Gastrocnemius medialis (tissue), 4 donors: ENCODE measurements at regions not wholly inside any gene's neighbourhood (a gene's known extent, or its start where the extent isn't known, plus 50 kb on each side); places are given as distances from the start of the nearest gene placed in this dataset.

ENCODE experiments used
- POLR2A ChIP-seq, 2 donors: fragments of 450-650 bp; IDR thresholded peaks; one replicate each; pipeline ENCODE4 v1.6.1; 2017; ENCODE audit warnings: antibody characterized with exemption in 2 of 2, mild to moderate bottlenecking in 2 of 2, moderate library complexity in 2 of 2
- TF ChIP-seq, protein P1 (sequence below), 5 experiments: fragments of 450-650 bp in 3 of 5; fragments of 200-600 bp in 2 of 5; sonication (generic) in 2 of 5; IDR thresholded peaks in 4 of 5; conservative IDR thresholded peaks in 1 of 5; 1 replicate in 4 of 5; 2 replicates in 1 of 5; pipeline ENCODE4 v1.5.1; 2016 to 2019; ENCODE audit warnings: antibody characterized with exemption in 5 of 5, mild to moderate bottlenecking in 3 of 5, moderate library complexity in 3 of 5

DNA sequence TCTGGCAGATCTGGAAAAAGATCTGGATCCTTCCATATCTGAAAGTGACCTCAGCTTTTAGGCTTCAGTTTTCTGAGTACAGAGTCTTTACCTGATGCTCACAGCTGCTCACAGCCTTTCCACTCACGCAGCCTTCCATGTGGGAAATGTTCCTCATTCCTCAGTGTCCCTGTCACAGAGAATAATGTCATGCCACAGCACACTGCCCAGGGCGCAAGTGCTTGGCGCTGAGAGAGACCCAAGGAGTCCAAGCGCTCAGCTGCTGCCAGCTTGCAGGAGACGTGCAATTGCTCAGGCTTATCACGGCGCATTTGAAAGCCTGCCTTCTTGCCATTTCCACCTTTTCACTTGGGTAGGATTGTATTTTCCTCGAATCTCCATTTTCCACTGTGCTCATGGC is 271.9 kb upstream of the MKI67 start:
- TF ChIP-seq, protein P1, sequence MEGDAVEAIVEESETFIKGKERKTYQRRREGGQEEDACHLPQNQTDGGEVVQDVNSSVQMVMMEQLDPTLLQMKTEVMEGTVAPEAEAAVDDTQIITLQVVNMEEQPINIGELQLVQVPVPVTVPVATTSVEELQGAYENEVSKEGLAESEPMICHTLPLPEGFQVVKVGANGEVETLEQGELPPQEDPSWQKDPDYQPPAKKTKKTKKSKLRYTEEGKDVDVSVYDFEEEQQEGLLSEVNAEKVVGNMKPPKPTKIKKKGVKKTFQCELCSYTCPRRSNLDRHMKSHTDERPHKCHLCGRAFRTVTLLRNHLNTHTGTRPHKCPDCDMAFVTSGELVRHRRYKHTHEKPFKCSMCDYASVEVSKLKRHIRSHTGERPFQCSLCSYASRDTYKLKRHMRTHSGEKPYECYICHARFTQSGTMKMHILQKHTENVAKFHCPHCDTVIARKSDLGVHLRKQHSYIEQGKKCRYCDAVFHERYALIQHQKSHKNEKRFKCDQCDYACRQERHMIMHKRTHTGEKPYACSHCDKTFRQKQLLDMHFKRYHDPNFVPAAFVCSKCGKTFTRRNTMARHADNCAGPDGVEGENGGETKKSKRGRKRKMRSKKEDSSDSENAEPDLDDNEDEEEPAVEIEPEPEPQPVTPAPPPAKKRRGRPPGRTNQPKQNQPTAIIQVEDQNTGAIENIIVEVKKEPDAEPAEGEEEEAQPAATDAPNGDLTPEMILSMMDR (IDR thresholded peaks at IDR 0.05 in 4 of 5, conservative IDR thresholded peaks at IDR 0.05 in 1 of 5) = no peak
- TF ChIP-seq POLR2A (IDR thresholded peaks at IDR 0.05) = no peak
